ENCODE measurements at regions not wholly inside any gene's neighbourhood (a gene's known extent, or its start where the extent isn't known, plus 50 kb on each side); places are given as distances from the start of the nearest gene placed in this dataset.
"Not testable (repeated sequence)": the region's sequence is repeated elsewhere in the genome, so short reads cannot be mapped to it uniquely, and the experiment has no call there.

GRCh38 chr6:112524071-112524470, 176.9 kb downstream of the RFPL4B start:
- Histone ChIP-seq H3K36me3 (no peaks in the 10 kb centered on the region), H3K9me3 (replicated peaks in 1 of 11) (peaks cover 0 to 5% (median 2%) of the 10 kb centered on the region in 11 experiments; a peak in 9 of 22 replicates), H3K4me1 (no peaks in the 10 kb centered on the region), H3K27me3 (no peaks in the 10 kb centered on the region), H3K27ac (no peak overlapping the region), H4K20me1 (no peaks in the 10 kb centered on the region), H3K4me3 (no peak overlapping the region), H3K4me2 (no peak overlapping the region), H3K9ac (no peak overlapping the region)
- TF ChIP-seq Cebpa-rat (IDR thresholded peaks at IDR 0.05) = no peak

GRCh38 chr6:112525749-112526148, 178.6 kb downstream of the RFPL4B start:
- Histone ChIP-seq H3K4me1 (no peaks in the 10 kb centered on the region), H3K4me2 (no peak overlapping the region), H4K20me1 (no peaks in the 10 kb centered on the region), H3K36me3 (no peaks in the 10 kb centered on the region), H3K9me3 (replicated peaks in 1 of 11) (peaks cover 0 to 12% (median 8%) of the 10 kb centered on the region in 11 experiments; a peak in 9 of 22 replicates), H3K27me3 (no peaks in the 10 kb centered on the region), H3K9ac (no peak overlapping the region), H3K27ac (no peak overlapping the region), H3K4me3 (no peak overlapping the region)
- TF ChIP-seq Cebpa-rat (IDR thresholded peaks at IDR 0.05) = no peak

- no peak overlapping the region for H3K4me2 ChIP-seq
Observed at GRCh38 chr6:112526594-112526993, 179.5 kb downstream of the RFPL4B start.

GRCh38 chr6:112528306-112528705, 181.2 kb downstream of the RFPL4B start:
- not testable (repeated sequence) for H4K20me1 ChIP-seq, H3K27ac ChIP-seq, H3K27me3 ChIP-seq, H3K36me3 ChIP-seq, H3K4me1 ChIP-seq, H3K9ac ChIP-seq, H3K4me2 ChIP-seq, H3K4me3 ChIP-seq
- H3K9me3 ChIP-seq (replicated peaks in 1 of 11) = peaks cover 0 to 12% (median 8%) of the 10 kb centered on the region in 11 experiments; a peak in 9 of 22 replicates

More at GRCh38 chr6:112526594-112526993, 179.5 kb downstream of the RFPL4B start:
- H3K9ac ChIP-seq = no peak overlapping the region
- no peak overlapping the region for H3K4me3 ChIP-seq
- no peak overlapping the region for H3K27ac ChIP-seq
- TF ChIP-seq Cebpa-rat (IDR thresholded peaks at IDR 0.05) = no peak
- H4K20me1 ChIP-seq = no peaks in the 10 kb centered on the region
- H3K4me1 ChIP-seq = no peaks in the 10 kb centered on the region
- no peaks in the 10 kb centered on the region for H3K36me3 ChIP-seq
- H3K27me3 ChIP-seq = no peaks in the 10 kb centered on the region
- H3K9me3 ChIP-seq (replicated peaks in 1 of 11) = peaks cover 0 to 12% (median 8%) of the 10 kb centered on the region in 11 experiments; a peak in 9 of 22 replicates

- H3K9me3 ChIP-seq (replicated peaks in 1 of 11) = peaks cover 0 to 8% (median 0%) of the 10 kb centered on the region in 11 experiments; a peak in 5 of 22 replicates
Observed at GRCh38 chr6:112535816-112536215, 188.7 kb downstream of the RFPL4B start.

GRCh38 chr6:112539355-112539754, 192.2 kb downstream of the RFPL4B start:
- Histone ChIP-seq H3K4me1 (no peaks in the 10 kb centered on the region), H3K36me3 (no peaks in the 10 kb centered on the region), H3K9me3 (replicated peaks in 1 of 11) (peaks cover 0 to 22% (median 11%) of the 10 kb centered on the region in 11 experiments; a peak in 13 of 22 replicates), H3K27ac (no peak overlapping the region), H3K4me3 (no peak overlapping the region), H3K27me3 (no peaks in the 10 kb centered on the region), H4K20me1 (no peaks in the 10 kb centered on the region), H3K9ac (no peak overlapping the region), H3K4me2 (no peak overlapping the region)
- no peak for TF ChIP-seq Cebpa-rat (IDR thresholded peaks at IDR 0.05)

More at GRCh38 chr6:112535816-112536215, 188.7 kb downstream of the RFPL4B start:
- Histone ChIP-seq H3K4me2 (no peak overlapping the region), H3K36me3 (no peaks in the 10 kb centered on the region), H3K4me1 (no peaks in the 10 kb centered on the region), H3K9ac (no peak overlapping the region), H3K27me3 (no peaks in the 10 kb centered on the region), H4K20me1 (no peaks in the 10 kb centered on the region), H3K4me3 (no peak overlapping the region), H3K27ac (no peak overlapping the region)
- TF ChIP-seq Cebpa-rat (IDR thresholded peaks at IDR 0.05) = no peak

GRCh38 chr6:112541847-112542246, 194.7 kb downstream of the RFPL4B start:
- not testable (repeated sequence) for H3K27me3 ChIP-seq, H3K4me3 ChIP-seq, H3K36me3 ChIP-seq, H3K4me1 ChIP-seq, H3K9ac ChIP-seq, H4K20me1 ChIP-seq, H3K27ac ChIP-seq, H3K4me2 ChIP-seq
- peaks cover 0 to 18% (median 9%) of the 10 kb centered on the region in 11 experiments; a peak in 11 of 22 replicates for H3K9me3 ChIP-seq (replicated peaks in 1 of 11)

GRCh38 chr6:112547321-112548085, 200.4 kb downstream of the RFPL4B start:
- H3K9me3 ChIP-seq (replicated peaks in 1 of 11); H3K4me3 ChIP-seq; H3K27ac ChIP-seq; H3K4me1 ChIP-seq; H4K20me1 ChIP-seq; H3K27me3 ChIP-seq; H3K36me3 ChIP-seq; H3K4me2 ChIP-seq; H3K9ac ChIP-seq: not testable (repeated sequence)

- no peak overlapping the region for H3K4me2 ChIP-seq
- H3K4me1 ChIP-seq = no peaks in the 10 kb centered on the region
- H3K36me3 ChIP-seq = no peaks in the 10 kb centered on the region
- TF ChIP-seq Cebpa-rat (IDR thresholded peaks at IDR 0.05) = no peak
- no peak overlapping the region for H3K9ac ChIP-seq
- H3K27ac ChIP-seq = no peak overlapping the region
- H3K4me3 ChIP-seq = no peak overlapping the region
- H4K20me1 ChIP-seq = no peaks in the 10 kb centered on the region
- peaks cover 0 to 7% (median 3%) of the 10 kb centered on the region in 11 experiments; a peak in 5 of 22 replicates for H3K9me3 ChIP-seq (replicated peaks in 1 of 11)
- H3K27me3 ChIP-seq = no peaks in the 10 kb centered on the region
Observed at GRCh38 chr6:112549749-112550148, 202.6 kb downstream of the RFPL4B start.

GRCh38 chr6:112557435-112557834, 210.3 kb downstream of the RFPL4B start:
- no peaks in the 10 kb centered on the region for H4K20me1 ChIP-seq
- no peaks in the 10 kb centered on the region for H3K27me3 ChIP-seq
- no peak for TF ChIP-seq Cebpa-rat (IDR thresholded peaks at IDR 0.05)
- no peak overlapping the region for H3K4me2 ChIP-seq
- H3K9ac ChIP-seq = no peak overlapping the region
- H3K27ac ChIP-seq = no peak overlapping the region
- no peaks in the 10 kb centered on the region for H3K36me3 ChIP-seq
- H3K4me3 ChIP-seq = no peak overlapping the region
- H3K4me1 ChIP-seq = no peaks in the 10 kb centered on the region
- H3K9me3 ChIP-seq (replicated peaks in 1 of 11) = no peaks in the 10 kb centered on the region

Measured in BLaER1 treated with 17β-estradiol and CSF1 and Interleukin-3, amounts not matched to agents 10 nM and 100 nM (cell line).